WTC11 (cell line): ENCODE measurements at regions not wholly inside any gene's neighbourhood (a gene's known extent, or its start where the extent isn't known, plus 50 kb on each side); places are given as distances from the start of the nearest gene placed in this dataset.
A peak's percentile ranks its signal among the peaks of the same experiment; 100 is the strongest.

Experiments
- ATAC-seq: fragments of 200-7000 bp; cut with Tn5 transposase; 2 replicates; pipeline ENCODE4 v1.10.0; 2021; ENCODE audit warnings: mild to moderate bottlenecking, moderate library complexity
- CTCF ChIA-PET: fragments of 300-600 bp; sonication (Branson Sonifier 250); formaldehyde crosslinking; loops from one replicate; lab custom pipeline; 2021; ENCODE audit warnings: antibody characterized with exemption; lab: Charles Lee
- POLR2A ChIA-PET: fragments of 350-600 bp; sonication (Branson Sonifier 250); formaldehyde crosslinking; loops from one replicate; lab custom pipeline; 2021; ENCODE audit warnings: antibody characterized with exemption; lab: Charles Lee
- DNase-seq: peaks from one replicate; pipeline ENCODE4 v3.0.0; 2021; ENCODE audit warnings: low spot score
- H3K27ac Mint-ChIP-seq: 2 replicates; pipeline ENCODE4 v1.8.0; 2021; ENCODE audit warnings: mixed read lengths
- H3K27me3 Mint-ChIP-seq: 2 replicates; pipeline ENCODE4 v1.8.0; 2021; ENCODE audit warnings: low read depth, mild to moderate bottlenecking, moderate library complexity, mixed read lengths
- H3K36me3 Mint-ChIP-seq: 2 replicates; pipeline ENCODE4 v1.8.0; 2021; ENCODE audit warnings: mixed read lengths
- H3K4me1 Mint-ChIP-seq: 2 replicates; pipeline ENCODE4 v1.8.0; 2022; ENCODE audit warnings: mixed read lengths
- H3K4me3 Mint-ChIP-seq: 2 replicates; pipeline ENCODE4 v1.8.0; 2021; ENCODE audit warnings: mild to moderate bottlenecking, moderate library complexity, mixed read lengths
- H3K9me3 Mint-ChIP-seq: 2 replicates; pipeline ENCODE4 v1.8.0; 2021; ENCODE audit warnings: mixed read lengths
- AFF4 ChIP-seq: sonication (generic); formaldehyde crosslinking; IDR thresholded peaks from 2 replicates; pipeline ENCODE4 v1.8.1; 2023; ENCODE audit warnings: mild to moderate bottlenecking, missing genetic modification reagents, borderline replicate concordance
- ATF1 ChIP-seq: sonication (generic); formaldehyde crosslinking; IDR thresholded peaks from 2 replicates; pipeline ENCODE4 v1.8.1; 2023; ENCODE audit warnings: mild to moderate bottlenecking, moderate library complexity, missing genetic modification reagents
- CDX4 ChIP-seq: fragments of 250-450 bp; sonication (Bioruptor Pico); IDR thresholded peaks from 2 replicates; pipeline ENCODE4 v1.9.0; 2021; ENCODE audit warnings: moderate library complexity, mild to moderate bottlenecking, inconsistent platforms, borderline replicate concordance
- E2F4 ChIP-seq: sonication (generic); formaldehyde crosslinking; IDR thresholded peaks from 2 replicates; pipeline ENCODE4 v1.8.1; 2022; ENCODE audit warnings: low read depth, mild to moderate bottlenecking, moderate library complexity, missing genetic modification reagents, borderline replicate concordance
- E2F5 ChIP-seq: sonication (generic); formaldehyde crosslinking; IDR thresholded peaks from 2 replicates; pipeline ENCODE4 v1.8.1; 2022; ENCODE audit warnings: mild to moderate bottlenecking, moderate library complexity, missing genetic modification reagents
- ESRRA ChIP-seq: sonication (generic); formaldehyde crosslinking; IDR thresholded peaks from 2 replicates; pipeline ENCODE4 v1.8.1; 2022; ENCODE audit warnings: mild to moderate bottlenecking, missing genetic modification reagents, borderline replicate concordance
- ETV6 ChIP-seq: sonication (generic); formaldehyde crosslinking; IDR thresholded peaks from 2 replicates; pipeline ENCODE4 v1.8.1; 2022; ENCODE audit warnings: mild to moderate bottlenecking, missing genetic modification reagents
- FOXP1 ChIP-seq: sonication (generic); formaldehyde crosslinking; IDR thresholded peaks from 2 replicates; pipeline ENCODE4 v1.8.0; 2022; ENCODE audit warnings: missing genetic modification reagents, mild to moderate bottlenecking, moderate library complexity, borderline replicate concordance
- GABPB1 ChIP-seq: sonication (generic); formaldehyde crosslinking; IDR thresholded peaks from 2 replicates; pipeline ENCODE4 v1.8.1; 2023; ENCODE audit warnings: mild to moderate bottlenecking, missing genetic modification reagents
- HMGA2 ChIP-seq: fragments of 250-450 bp; sonication (Bioruptor Pico); IDR thresholded peaks from 2 replicates; pipeline ENCODE4 v1.4.0; 2021; ENCODE audit warnings: mild to moderate bottlenecking, moderate library complexity
- JAZF1 ChIP-seq: fragments of 250-450 bp; sonication (Bioruptor Pico); IDR thresholded peaks from 2 replicates; pipeline ENCODE4 v1.9.0; 2021; ENCODE audit warnings: moderate library complexity, mild to moderate bottlenecking, inconsistent platforms
- JUN ChIP-seq: sonication (generic); formaldehyde crosslinking; IDR thresholded peaks from 2 replicates; pipeline ENCODE4 v1.8.0; 2023; ENCODE audit warnings: mild to moderate bottlenecking, missing genetic modification reagents
- MLX ChIP-seq: sonication (generic); formaldehyde crosslinking; IDR thresholded peaks from 2 replicates; pipeline ENCODE4 v1.8.1; 2023; ENCODE audit warnings: mild to moderate bottlenecking, missing genetic modification reagents, moderate library complexity
- MXD4 ChIP-seq: fragments of 250-450 bp; sonication (Bioruptor Pico); IDR thresholded peaks from 2 replicates; pipeline ENCODE4 v1.8.0; 2021; ENCODE audit warnings: mild to moderate bottlenecking, moderate library complexity, borderline replicate concordance
- NFATC4 ChIP-seq: fragments of 250-450 bp; sonication (Bioruptor Pico); IDR thresholded peaks from 2 replicates; pipeline ENCODE4 v1.9.0; 2021; ENCODE audit warnings: mild to moderate bottlenecking
- NFYB ChIP-seq: sonication (generic); formaldehyde crosslinking; conservative IDR thresholded peaks from 2 replicates; pipeline ENCODE4 v1.8.0; 2022; ENCODE audit warnings: low read depth, missing genetic modification reagents
- NR3C1 ChIP-seq: sonication (generic); formaldehyde crosslinking; conservative IDR thresholded peaks from 2 replicates; pipeline ENCODE4 v1.8.1; 2023; ENCODE audit warnings: low read depth, mild to moderate bottlenecking, missing genetic modification reagents
- RELA ChIP-seq: sonication (generic); formaldehyde crosslinking; IDR thresholded peaks from 2 replicates; pipeline ENCODE4 v1.8.1; 2022; ENCODE audit warnings: missing genetic modification reagents, mild to moderate bottlenecking, borderline replicate concordance
- SP1 ChIP-seq: sonication (generic); formaldehyde crosslinking; conservative IDR thresholded peaks from 2 replicates; pipeline ENCODE4 v1.8.1; 2022; ENCODE audit warnings: missing genetic modification reagents
- TCF7 ChIP-seq: sonication (generic); formaldehyde crosslinking; IDR thresholded peaks from 2 replicates; pipeline ENCODE4 v1.8.0; 2022; ENCODE audit warnings: mild to moderate bottlenecking, low read depth, missing genetic modification reagents, moderate library complexity
- TEAD4 ChIP-seq: sonication (generic); formaldehyde crosslinking; IDR thresholded peaks from 2 replicates; pipeline ENCODE4 v1.8.0; 2022; ENCODE audit warnings: mild to moderate bottlenecking, missing genetic modification reagents
- ZBTB43 ChIP-seq: sonication (generic); formaldehyde crosslinking; IDR thresholded peaks from 2 replicates; pipeline ENCODE4 v1.8.1; 2023; ENCODE audit warnings: mild to moderate bottlenecking, missing genetic modification reagents
- ZNF232 ChIP-seq: sonication (generic); formaldehyde crosslinking; IDR thresholded peaks from 2 replicates; pipeline ENCODE4 v1.8.0; 2022; ENCODE audit warnings: mild to moderate bottlenecking, missing genetic modification reagents
- ZNF423 ChIP-seq: fragments of 250-450 bp; sonication (Bioruptor Pico); IDR thresholded peaks from 2 replicates; pipeline ENCODE4 v2.1.2; 2022; ENCODE audit warnings: mild to moderate bottlenecking, moderate library complexity

- Mint-ChIP-seq H3K4me3 (no peak overlapping the region), H3K27ac (no peak overlapping the region), H3K36me3 (no peaks in the 10 kb centered on the region), H3K9me3 (peaks cover 22% of the 10 kb centered on the region), H3K27me3 (no peaks in the 10 kb centered on the region)
- no peak for ATAC-seq
- POLR2A ChIA-PET: no interaction called here
- CTCF ChIA-PET: interaction anchor here (1.0 to 1.3 kb wide), 2 partner anchors 99 to 256 kb away, joined by 3 to 4 read pairs; no protein-coding TSS in a partner anchor
- TF ChIP-seq JUN (CRISPR knock-in tag) (no peak), SP1 (CRISPR knock-in tag) (no peak), RELA (CRISPR knock-in tag) (no peak), ATF1 (CRISPR knock-in tag) (no peak), AFF4 (CRISPR knock-in tag) (no peak), MXD4 (no peak), MLX (CRISPR knock-in tag) (no peak), ZNF423 (CRISPR knock-in tag) (no peak), JAZF1 (no peak), TCF7 (CRISPR knock-in tag) (no peak), ZNF232 (no peak), ESRRA (CRISPR knock-in tag) (no peak), NR3C1 (CRISPR knock-in tag) (no peak), HMGA2 (CRISPR knock-in tag) (no peak)
- TF ChIP-seq, all 79 proteins: peak for 0
- DNase-seq: no peak
- peaks cover 4% of the 10 kb centered on the region for H3K4me1 Mint-ChIP-seq
Measured at GRCh38 chr5:57551251-57551650, 68.6 kb upstream of the ACTBL2 start.

GRCh38 chr5:57550132-57550531, 67.5 kb upstream of the ACTBL2 start:
- ChIA-PET CTCF (interaction anchor here (1.3 kb wide), 1 partner anchor 255 kb away, joined by 3 read pairs; no protein-coding TSS in a partner anchor), POLR2A (no interaction called here)
- DNase-seq (peak; percentile 11), ATAC-seq (peak; percentile 71)
- H3K4me3 Mint-ChIP-seq: no peak overlapping the region
- no peaks in the 10 kb centered on the region for H3K27me3 Mint-ChIP-seq
- H3K36me3 Mint-ChIP-seq: no peaks in the 10 kb centered on the region
- TF ChIP-seq JAZF1 (no peak), E2F4 (CRISPR knock-in tag) (no peak), ZNF423 (CRISPR knock-in tag) (peak; percentile 75), TEAD4 (CRISPR knock-in tag) (no peak)
- peaks cover 4% of the 10 kb centered on the region for H3K4me1 Mint-ChIP-seq
- H3K9me3 Mint-ChIP-seq: peaks cover 17% of the 10 kb centered on the region
- no peak overlapping the region for H3K27ac Mint-ChIP-seq

- peaks cover 4% of the 10 kb centered on the region for H3K4me1 Mint-ChIP-seq
- H3K36me3 Mint-ChIP-seq: no peaks in the 10 kb centered on the region
- H3K27me3 Mint-ChIP-seq: no peaks in the 10 kb centered on the region
- DNase-seq: no peak
- no peak overlapping the region for H3K27ac Mint-ChIP-seq
- H3K4me3 Mint-ChIP-seq: no peak overlapping the region
- CTCF ChIA-PET: no interaction called here
- peaks cover 16% of the 10 kb centered on the region for H3K9me3 Mint-ChIP-seq
- ATAC-seq: no peak
- POLR2A ChIA-PET: no interaction called here
- no peak for TF ChIP-seq CDX4 (CRISPR knock-in tag)
- no peak for TF ChIP-seq ZBTB43 (CRISPR knock-in tag)
- TF ChIP-seq FOXP1 (CRISPR knock-in tag): no peak
- TF ChIP-seq ETV6 (CRISPR knock-in tag): no peak
- no peak for TF ChIP-seq E2F5 (CRISPR knock-in tag)
- no peak for TF ChIP-seq GABPB1 (CRISPR knock-in tag)
- no peak for TF ChIP-seq TCF7 (CRISPR knock-in tag)
- TF ChIP-seq NFATC4: no peak
- no peak for TF ChIP-seq NFYB
Measured at GRCh38 chr5:57549566-57549965, 67.0 kb upstream of the ACTBL2 start.
